ENCODE measurements at regions not wholly inside any gene's neighbourhood (a gene's known extent, or its start where the extent isn't known, plus 50 kb on each side); places are given as distances from the start of the nearest gene placed in this dataset.

DNA sequence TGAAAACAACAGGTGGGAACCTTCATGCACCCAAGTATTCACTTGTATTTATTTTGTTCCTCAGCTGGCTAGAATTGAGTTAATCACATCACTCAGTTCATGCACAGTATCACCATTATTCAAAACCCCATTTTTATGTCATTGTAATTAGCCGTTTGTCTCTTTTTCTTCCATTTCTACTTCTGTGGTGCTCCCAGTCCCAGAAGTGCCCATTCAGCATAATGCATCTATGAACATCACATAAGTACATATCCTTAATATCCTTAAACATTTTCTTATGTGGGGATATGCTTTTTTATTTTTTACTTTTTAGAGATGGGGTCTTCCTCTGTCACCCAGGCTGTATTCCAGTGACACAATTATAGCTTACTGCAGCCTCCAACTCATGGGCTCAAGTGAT, 510.9 kb upstream of the MGMT start:
- no peak for DNase-seq
- TF ChIP-seq POLR2A (IDR thresholded peaks at IDR 0.05; ENCODE audit: low read length) (no peak), GATA1 (IDR thresholded peaks at IDR 0.05; ENCODE audit: low read depth, low read length) (no peak)

DNA sequence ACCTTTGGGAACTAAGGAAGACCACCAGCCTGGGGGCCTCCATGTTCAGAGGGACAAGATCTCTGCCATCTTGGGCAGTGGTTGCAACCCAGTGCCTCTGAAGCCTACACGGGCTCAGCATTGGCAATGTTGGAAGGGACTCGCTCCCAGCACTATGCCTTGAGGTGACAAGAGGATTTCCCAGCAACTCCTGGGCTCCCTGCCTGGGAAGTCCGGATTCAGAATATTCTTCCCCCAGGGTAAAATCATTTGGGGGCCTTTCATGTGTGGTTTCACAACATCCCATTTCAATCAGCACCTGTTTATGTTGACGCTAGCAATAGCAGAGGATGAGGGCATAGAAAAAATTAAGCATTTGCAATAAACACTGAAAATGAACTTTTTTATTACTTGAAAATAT, 509.8 kb upstream of the MGMT start:
- TF ChIP-seq GATA1 (IDR thresholded peaks at IDR 0.05; ENCODE audit: low read depth, low read length) (no peak), POLR2A (IDR thresholded peaks at IDR 0.05; ENCODE audit: low read length) (no peak)
- no peak for DNase-seq

DNA sequence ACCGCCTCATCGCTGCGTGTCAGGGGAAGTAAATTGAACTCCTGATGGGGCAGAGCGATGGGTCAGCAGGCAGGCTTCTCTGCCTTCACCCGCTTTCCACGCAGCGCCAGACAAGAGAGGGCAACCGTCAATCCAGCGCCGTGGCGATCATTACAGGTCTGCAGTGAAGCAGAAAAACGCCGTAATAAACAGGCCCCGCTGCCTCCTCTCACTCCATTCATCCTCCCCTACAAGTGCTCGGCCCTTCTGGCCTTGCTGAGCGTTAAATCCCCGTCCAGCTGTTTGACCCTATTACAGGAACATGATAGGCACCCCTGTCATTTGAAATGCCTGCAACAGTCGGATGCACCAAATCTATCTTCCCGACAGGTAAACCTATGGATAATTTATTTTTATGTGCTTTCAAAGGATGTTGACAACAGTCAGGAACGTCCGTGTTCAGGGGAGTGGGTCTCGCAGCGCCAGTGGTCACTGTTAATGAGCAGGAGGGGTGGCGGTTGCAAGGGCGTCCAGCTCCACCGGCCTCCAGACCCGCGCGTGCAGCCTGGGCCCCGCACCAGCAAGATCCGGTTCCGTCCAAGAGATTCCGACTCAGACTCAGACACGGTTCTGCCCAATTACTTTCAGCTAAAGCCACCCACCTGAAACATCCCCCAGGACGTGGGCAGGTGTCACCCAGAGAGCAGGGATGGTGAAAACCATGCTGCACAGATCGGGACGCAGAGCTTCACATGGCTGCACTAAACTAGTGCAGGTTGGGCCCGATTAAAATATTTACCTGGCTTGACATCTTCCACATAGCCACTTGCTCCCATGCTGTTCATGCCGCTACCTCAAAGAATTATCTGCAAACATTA, 508.0 kb upstream of the MGMT start:
- TF ChIP-seq GATA1 (IDR thresholded peaks at IDR 0.05; ENCODE audit: low read depth, low read length) (no peak), POLR2A (IDR thresholded peaks at IDR 0.05; ENCODE audit: low read length) (no peak)
- DNase-seq, result no peak

DNA sequence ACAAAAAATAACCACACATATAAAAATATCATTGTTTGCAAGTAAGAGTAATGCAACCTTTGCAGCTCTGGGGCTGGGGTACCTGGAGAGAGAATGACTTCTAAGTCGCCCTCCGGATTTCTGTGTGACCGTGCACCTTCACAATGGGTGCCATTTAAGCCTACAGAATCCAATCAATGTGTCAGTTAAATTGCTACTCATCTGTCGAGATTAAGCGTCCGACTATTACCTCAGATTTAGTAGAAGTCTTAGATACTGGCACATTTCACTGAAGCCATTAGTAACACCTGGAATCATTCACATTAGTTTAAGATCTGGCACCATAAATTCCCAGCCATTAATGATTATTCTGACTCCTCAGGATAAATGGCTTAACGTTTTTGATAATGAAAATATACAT, 507.3 kb upstream of the MGMT start:
- no peak for DNase-seq
- TF ChIP-seq POLR2A (IDR thresholded peaks at IDR 0.05; ENCODE audit: low read length) (no peak), GATA1 (IDR thresholded peaks at IDR 0.05; ENCODE audit: low read depth, low read length) (no peak)

DNA sequence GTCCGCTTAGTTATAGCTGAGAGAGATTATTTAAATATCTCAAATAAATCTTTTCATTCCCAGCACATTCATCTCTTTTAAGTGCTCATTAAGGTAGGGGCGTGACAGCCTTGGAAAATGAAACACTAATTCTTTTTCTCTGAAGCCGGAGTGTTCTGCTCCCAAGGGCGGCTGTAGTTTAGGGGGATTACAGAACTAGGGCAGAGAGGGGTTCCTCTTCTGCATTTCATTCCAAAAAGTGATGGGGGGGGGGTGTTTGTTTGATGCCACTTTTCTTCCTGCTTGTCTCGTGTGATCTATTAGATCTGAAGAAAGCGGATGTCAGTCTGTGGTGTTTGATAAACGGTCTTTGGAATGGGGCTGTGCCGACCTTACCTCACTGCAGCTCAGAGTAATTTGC, 506.5 kb upstream of the MGMT start:
- no peak for DNase-seq
- no peak for TF ChIP-seq POLR2A (IDR thresholded peaks at IDR 0.05; ENCODE audit: low read length)
- TF ChIP-seq GATA1 (IDR thresholded peaks at IDR 0.05; ENCODE audit: low read depth, low read length), result no peak

DNA sequence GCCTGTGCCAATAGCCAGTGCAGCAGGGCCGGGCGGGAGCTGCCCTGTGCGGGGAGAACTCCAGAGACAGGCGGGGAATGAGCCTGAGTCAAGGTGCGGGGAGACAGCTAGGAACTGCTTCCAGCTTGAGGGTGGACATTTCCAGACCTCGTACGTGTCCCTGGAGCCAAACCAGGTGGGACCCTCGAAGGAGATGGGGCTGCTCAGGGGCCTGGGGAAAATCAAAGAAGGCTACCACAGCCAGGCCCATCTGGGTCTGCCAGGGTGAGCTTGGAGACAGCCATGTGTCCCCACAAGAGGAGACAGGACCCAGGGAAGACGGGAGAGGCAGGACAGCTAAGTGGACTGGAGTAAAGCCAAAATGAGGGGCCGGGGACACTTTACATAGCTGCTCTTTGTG, 504.9 kb upstream of the MGMT start:
- TF ChIP-seq POLR2A (IDR thresholded peaks at IDR 0.05; ENCODE audit: low read length) (no peak), GATA1 (IDR thresholded peaks at IDR 0.05; ENCODE audit: low read depth, low read length) (no peak)

DNA sequence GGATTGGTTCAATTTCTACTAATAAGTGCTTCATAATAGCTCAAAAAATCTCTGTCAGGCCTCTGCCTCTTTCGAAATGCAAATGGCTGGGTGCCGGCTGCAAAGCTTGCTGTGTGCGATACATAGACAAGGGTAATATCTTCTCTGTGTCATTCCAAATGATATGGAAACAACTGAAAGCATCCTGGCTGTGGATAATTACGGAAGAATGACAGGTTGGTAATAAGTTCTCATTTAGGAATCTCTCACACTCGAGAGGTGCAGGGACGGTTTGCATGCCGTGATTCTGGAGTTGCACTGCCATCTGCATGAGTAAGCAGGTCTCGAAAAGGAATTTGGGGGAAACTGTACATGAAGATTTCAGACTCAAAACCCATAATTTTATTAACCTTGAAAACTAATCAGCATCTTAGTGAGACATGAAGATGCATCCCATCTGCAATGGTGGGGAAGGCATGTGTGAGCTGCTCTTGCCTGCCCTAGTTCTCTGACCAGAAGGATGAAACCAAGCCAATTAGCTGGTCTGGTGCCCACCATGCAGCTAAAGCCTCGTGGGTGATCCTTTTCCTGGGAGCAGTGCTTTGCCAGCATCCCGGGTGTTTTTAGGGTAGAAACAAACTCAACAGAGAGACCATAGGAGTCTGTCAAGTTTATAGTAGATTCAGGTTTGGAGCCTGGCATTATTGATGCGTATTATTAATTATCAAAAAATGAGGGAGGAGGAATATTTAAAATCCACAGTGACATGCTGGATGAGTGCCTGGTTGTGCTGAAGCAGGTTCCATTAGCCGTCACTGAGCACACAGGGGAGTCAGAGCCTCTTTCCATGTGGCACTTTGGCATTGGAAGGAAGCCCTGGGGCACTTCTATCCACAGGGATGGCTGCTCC, 503.6 kb upstream of the MGMT start:
- no peak for TF ChIP-seq POLR2A (IDR thresholded peaks at IDR 0.05; ENCODE audit: low read length)
- TF ChIP-seq GATA1 (IDR thresholded peaks at IDR 0.05; ENCODE audit: low read depth, low read length), result no peak
- no peak for DNase-seq

More for the DNA sequence above, 504.9 kb upstream of the MGMT start:
- no peak for DNase-seq

DNA sequence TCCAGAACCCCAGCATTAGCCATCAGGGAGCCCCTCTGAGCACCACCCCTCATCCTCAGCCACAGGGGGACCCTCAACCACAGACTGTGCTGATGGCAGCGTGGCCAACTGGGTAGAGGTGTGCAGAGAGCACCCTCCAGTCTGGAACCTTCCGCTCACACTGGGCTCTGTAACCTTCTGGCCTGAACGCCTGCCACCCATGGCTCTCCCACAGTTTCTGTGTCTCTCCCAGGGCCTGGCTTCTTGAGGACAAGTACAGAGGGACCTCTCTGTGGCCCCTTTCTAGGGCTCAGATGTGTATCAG, 503.0 kb upstream of the MGMT start:
- no peak for DNase-seq
- TF ChIP-seq GATA1 (IDR thresholded peaks at IDR 0.05; ENCODE audit: low read depth, low read length) (no peak), POLR2A (IDR thresholded peaks at IDR 0.05; ENCODE audit: low read length) (no peak)

DNA sequence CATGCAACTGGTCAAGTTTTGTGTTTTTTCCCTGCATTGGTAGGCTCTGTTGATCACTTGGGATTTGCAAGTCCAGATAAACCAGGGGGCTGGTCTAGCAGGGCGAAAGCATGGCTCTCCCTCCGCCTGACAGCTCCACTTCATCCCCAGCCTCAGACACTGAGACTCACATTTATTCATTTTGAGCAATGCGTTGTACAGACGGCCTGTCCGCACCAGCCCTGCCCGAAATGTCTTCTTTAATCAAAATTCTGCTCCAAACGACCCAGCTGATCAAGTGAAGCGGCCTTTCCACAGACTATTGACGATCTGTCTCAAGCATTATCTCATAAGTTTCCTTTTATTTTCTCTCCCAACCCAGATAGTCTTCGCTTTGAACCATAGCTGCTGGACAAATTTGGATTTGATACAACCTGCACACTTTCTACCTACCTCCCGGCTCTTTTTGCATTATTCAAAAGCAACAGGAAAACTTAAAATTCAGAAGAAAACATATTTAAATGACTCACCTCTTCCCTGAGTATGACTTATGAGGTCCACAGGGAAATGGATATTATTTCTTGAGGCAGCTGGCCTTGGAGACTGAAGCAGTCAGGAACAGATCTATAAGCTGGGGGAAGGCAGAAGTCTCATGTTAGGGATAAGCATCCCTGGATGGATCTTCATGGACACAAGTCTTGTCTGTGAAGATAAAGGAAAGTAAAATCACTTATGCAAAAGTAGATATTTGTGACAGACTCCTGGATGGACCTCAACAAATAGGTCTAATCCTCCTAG, 498.9 kb upstream of the MGMT start:
- DNase-seq, result no peak
- no peak for TF ChIP-seq GATA1 (IDR thresholded peaks at IDR 0.05; ENCODE audit: low read depth, low read length)
- TF ChIP-seq POLR2A (IDR thresholded peaks at IDR 0.05; ENCODE audit: low read length), result no peak

DNA sequence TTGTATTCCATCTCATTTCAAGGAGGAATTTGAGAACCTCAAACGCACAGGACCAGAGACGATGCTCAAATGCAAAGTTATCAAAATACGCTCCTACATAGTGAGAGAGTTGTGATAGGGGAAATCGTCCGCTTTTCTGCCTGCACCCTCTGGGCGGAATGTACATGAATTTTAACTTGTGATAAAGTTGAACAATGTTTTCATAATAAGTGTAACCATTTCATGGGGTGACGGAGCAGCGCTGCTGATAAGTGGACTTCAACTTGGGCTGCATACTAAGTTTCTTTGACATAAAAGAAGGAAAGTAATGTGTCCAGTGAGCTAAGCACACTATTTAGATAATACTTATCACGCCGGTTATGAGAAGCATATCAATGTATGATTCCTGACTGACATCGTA, 497.5 kb upstream of the MGMT start:
- no peak for DNase-seq
- TF ChIP-seq GATA1 (IDR thresholded peaks at IDR 0.05; ENCODE audit: low read depth, low read length), result no peak
- no peak for TF ChIP-seq POLR2A (IDR thresholded peaks at IDR 0.05; ENCODE audit: low read length)

DNA sequence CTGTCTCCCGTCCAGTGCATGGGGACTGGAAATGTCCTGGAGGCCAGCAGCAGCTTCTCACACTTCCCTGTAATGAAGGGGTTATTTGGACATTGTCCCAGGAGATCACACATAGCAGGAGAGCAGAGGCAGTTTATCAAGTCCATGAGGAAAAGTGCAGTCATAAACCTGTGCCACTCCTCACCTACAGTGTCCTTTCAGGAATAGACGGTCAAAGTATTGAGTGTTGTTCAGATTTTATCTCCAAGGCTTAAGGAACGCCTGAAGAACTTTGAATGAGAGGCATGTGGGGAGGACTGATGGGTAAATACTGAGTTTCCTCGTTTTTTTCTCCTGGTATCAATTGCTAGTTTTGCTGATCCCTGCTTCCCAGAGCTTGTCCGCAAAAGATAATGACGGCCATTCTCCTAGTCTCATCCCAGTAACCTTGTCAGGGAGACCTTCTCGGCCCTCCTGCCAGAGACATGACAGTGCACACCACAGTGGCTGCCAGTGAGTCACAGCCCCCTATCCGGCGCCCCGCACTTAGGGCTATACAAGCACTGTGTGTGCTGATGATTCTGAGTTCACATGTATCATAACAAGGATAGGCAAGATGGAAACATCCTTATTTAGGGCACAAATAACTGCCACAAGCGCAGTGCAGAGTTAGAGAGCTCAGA, 495.5 kb upstream of the MGMT start:
- no peak for DNase-seq
- TF ChIP-seq GATA1 (IDR thresholded peaks at IDR 0.05; ENCODE audit: low read depth, low read length) (no peak), POLR2A (IDR thresholded peaks at IDR 0.05; ENCODE audit: low read length) (no peak)

DNA sequence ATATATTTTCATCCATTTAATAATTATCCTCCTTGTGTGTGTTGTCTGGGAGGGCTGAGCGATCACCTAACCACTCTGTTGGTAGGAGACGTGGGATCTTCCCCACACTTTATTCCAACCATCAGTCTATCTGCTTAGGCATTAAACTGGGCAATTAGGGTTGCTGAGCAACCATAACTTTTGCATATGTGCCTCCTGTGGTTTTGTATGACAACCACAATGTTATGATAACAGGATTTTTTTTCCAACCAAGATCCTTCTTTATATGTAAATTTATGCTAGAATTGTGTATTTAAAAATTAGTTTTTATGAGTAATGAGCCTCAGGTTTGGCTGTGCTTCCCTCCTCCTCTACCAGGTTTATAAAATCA, 495.0 kb upstream of the MGMT start:
- DNase-seq, result no peak

DNA sequence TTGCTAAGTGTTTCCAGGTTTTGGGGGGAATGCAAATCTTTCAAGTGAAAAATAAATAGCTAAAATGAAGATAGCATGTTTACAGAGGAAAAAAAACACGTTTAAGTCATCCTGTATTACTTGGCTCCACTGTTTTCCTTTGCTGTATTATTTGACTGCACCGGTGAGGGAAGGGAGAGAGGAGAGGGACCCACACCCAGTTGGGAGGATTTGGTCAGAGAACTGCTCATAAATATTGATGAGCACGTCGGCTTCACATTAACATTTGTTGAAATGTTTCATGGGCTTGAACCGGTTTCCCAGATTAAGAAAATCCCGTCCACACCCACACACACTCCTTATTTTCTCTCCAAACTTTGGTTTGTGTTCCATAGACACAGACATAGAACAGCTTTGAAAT, 493.8 kb upstream of the MGMT start:
- no peak for DNase-seq
- TF ChIP-seq GATA1 (IDR thresholded peaks at IDR 0.05; ENCODE audit: low read depth, low read length) (no peak), POLR2A (IDR thresholded peaks at IDR 0.05; ENCODE audit: low read length) (no peak)

More for the DNA sequence above, 495.0 kb upstream of the MGMT start:
- no peak for TF ChIP-seq GATA1 (IDR thresholded peaks at IDR 0.05; ENCODE audit: low read depth, low read length)

DNA sequence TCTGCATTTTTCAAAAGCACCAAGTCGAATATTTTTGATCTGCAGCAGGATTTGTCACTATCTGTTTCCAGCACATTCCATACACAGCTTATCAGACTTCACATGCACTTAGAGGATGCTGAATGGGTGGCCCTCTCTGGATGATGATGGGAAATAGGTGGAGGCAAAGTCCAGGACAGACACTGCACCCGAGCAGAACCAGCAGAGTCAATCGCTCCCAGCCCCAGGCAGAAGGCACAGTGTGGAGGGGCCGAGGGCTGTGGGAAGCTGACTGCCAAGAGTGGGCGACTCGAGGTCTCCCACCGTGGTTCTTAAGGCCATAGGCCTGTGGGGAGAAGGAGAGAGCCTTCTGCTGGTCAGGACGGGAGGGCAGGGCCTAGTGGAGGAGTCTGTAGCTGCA, 490.2 kb upstream of the MGMT start:
- TF ChIP-seq POLR2A (IDR thresholded peaks at IDR 0.05; ENCODE audit: low read length) (no peak), GATA1 (IDR thresholded peaks at IDR 0.05; ENCODE audit: low read depth, low read length) (no peak)

More for the DNA sequence above, 490.2 kb upstream of the MGMT start:
- no peak for DNase-seq

All from erythroblast (primary cell).